ENCODE measurements at regions not wholly inside any gene's neighbourhood (a gene's known extent, or its start where the extent isn't known, plus 50 kb on each side); places are given as distances from the start of the nearest gene placed in this dataset.

GRCh38 chr2:41475959-41476358 lies 571.9 kb upstream of the PKDCC start:
- DNase-seq (ENCODE audit: low read depth in 3 of 3), result no peak

GRCh38 chr2:41482659-41483058 lies 565.2 kb upstream of the PKDCC start:
- DNase-seq (ENCODE audit: low read depth in 3 of 3), result no peak

GRCh38 chr2:41483226-41483625 lies 564.6 kb upstream of the PKDCC start:
- DNase-seq (ENCODE audit: low read depth in 3 of 3), result no peak

- DNase-seq (ENCODE audit: low read depth in 3 of 3), result no peak
Observed at GRCh38 chr2:41483982-41484857, 563.6 kb upstream of the PKDCC start.

GRCh38 chr2:41484858-41485234 lies 563.0 kb upstream of the PKDCC start:
- no peak for DNase-seq (ENCODE audit: low read depth in 3 of 3)

GRCh38 chr2:41486948-41487347 lies 560.9 kb upstream of the PKDCC start:
- DNase-seq (ENCODE audit: low read depth in 3 of 3), result no peak

- no peak for DNase-seq (ENCODE audit: low read depth in 3 of 3)
Observed at GRCh38 chr2:41488888-41489287, 558.9 kb upstream of the PKDCC start.

GRCh38 chr2:41489638-41490037 lies 558.2 kb upstream of the PKDCC start:
- no peak for DNase-seq (ENCODE audit: low read depth in 3 of 3)

- no peak for DNase-seq (ENCODE audit: low read depth in 3 of 3)
Observed at GRCh38 chr2:41495050-41495449, 552.8 kb upstream of the PKDCC start.

- no peak for DNase-seq (ENCODE audit: low read depth in 3 of 3)
Observed at GRCh38 chr2:41496908-41497307, 550.9 kb upstream of the PKDCC start.

- DNase-seq (ENCODE audit: low read depth in 3 of 3), result no peak
Observed at GRCh38 chr2:41498781-41499180, 549.0 kb upstream of the PKDCC start.

GRCh38 chr2:41500895-41501294 lies 546.9 kb upstream of the PKDCC start:
- no peak for DNase-seq (ENCODE audit: low read depth in 3 of 3)

GRCh38 chr2:41502752-41503151 lies 545.1 kb upstream of the PKDCC start:
- no peak for DNase-seq (ENCODE audit: low read depth in 3 of 3)

GRCh38 chr2:41504532-41504931 lies 543.3 kb upstream of the PKDCC start:
- DNase-seq (ENCODE audit: low read depth in 3 of 3), result no peak

GRCh38 chr2:41510108-41510507 lies 537.7 kb upstream of the PKDCC start:
- DNase-seq (ENCODE audit: low read depth in 3 of 3), result no peak

GRCh38 chr2:41521211-41521610 lies 526.6 kb upstream of the PKDCC start:
- no peak for DNase-seq (ENCODE audit: low read depth in 3 of 3)

GRCh38 chr2:41527525-41528323 lies 520.1 kb upstream of the PKDCC start:
- DNase-seq (ENCODE audit: low read depth in 3 of 3), result no peak

- no peak for DNase-seq (ENCODE audit: low read depth in 3 of 3)
Observed at GRCh38 chr2:41535575-41535974, 512.2 kb upstream of the PKDCC start.

- DNase-seq (ENCODE audit: low read depth in 3 of 3), result no peak
Observed at GRCh38 chr2:41540272-41540998, 507.4 kb upstream of the PKDCC start.

GRCh38 chr2:41543726-41544125 lies 504.1 kb upstream of the PKDCC start:
- no peak for DNase-seq (ENCODE audit: low read depth in 3 of 3)

GRCh38 chr2:41544709-41545108 lies 503.1 kb upstream of the PKDCC start:
- DNase-seq (ENCODE audit: low read depth in 3 of 3), result no peak

- no peak for DNase-seq (ENCODE audit: low read depth in 3 of 3)
Observed at GRCh38 chr2:41546031-41546430, 501.8 kb upstream of the PKDCC start.

All from stimulated activated CD4-positive, alpha-beta T cell treated with anti-CD3 and anti-CD28 coated beads, TNF-alpha, amount 100 ng/mL, for 4 hours (primary cell).